CD4-positive, alpha-beta T cell (primary cell): ENCODE measurements at regions not wholly inside any gene's neighbourhood (a gene's known extent, or its start where the extent isn't known, plus 50 kb on each side); places are given as distances from the start of the nearest gene placed in this dataset.

Experiments used
- ATAC-seq: fragments of 200-7000 bp; cut with Tn5 transposase; one replicate; pipeline ENCODE4 v1.10.0; 2022; ENCODE audit warnings: mild to moderate bottlenecking; ENCODE audit not compliant: poor library complexity
- CTCF ChIA-PET: fragments of 350-600 bp; sonication (Branson Sonifier 250); formaldehyde crosslinking; loops from one replicate; lab custom pipeline; 2021; ENCODE audit warnings: antibody characterized with exemption, inconsistent platforms; lab: Charles Lee
- POLR2A ChIA-PET: fragments of 350-600 bp; sonication (Branson Sonifier 250); formaldehyde crosslinking; loops from one replicate; lab custom pipeline; 2021; ENCODE audit warnings: antibody characterized with exemption, inconsistent platforms; lab: Charles Lee
- DNase-seq, 14 experiments: peaks; one replicate each; pipeline ENCODE4 v3.0.0-alpha.2; 2013 to 2020; ENCODE audit warnings: mixed read lengths in 2 of 14
- H3K27ac ChIP-seq, 2 donors: one replicate each; pipeline versions ENCODE4 v1.5.1 to v1.7.0; 2013; ENCODE audit warnings: low read length in 2 of 2, low read depth in 1 of 2, mild to moderate bottlenecking in 1 of 2
- H3K27me3 ChIP-seq, 2 experiments: 1 replicate in 1 of 2; 2 replicates in 1 of 2; pipeline versions ENCODE4 v1.6.1 to v1.7.0; 2013; ENCODE audit warnings: low read length in 2 of 2, control low read depth in 1 of 2, mild to moderate bottlenecking in 1 of 2, moderate library complexity in 1 of 2; ENCODE audit not compliant: insufficient read depth in 2 of 2, control insufficient read depth in 1 of 2
- H3K36me3 ChIP-seq: one replicate; pipeline ENCODE4 v1.6.1; 2013; ENCODE audit warnings: low read length, control low read depth; ENCODE audit not compliant: insufficient read depth
- H3K4me1 ChIP-seq: one replicate; pipeline ENCODE4 v1.6.1; 2013; ENCODE audit warnings: low read length, control low read depth; ENCODE audit not compliant: insufficient read depth
- H3K4me3 ChIP-seq: one replicate; pipeline ENCODE4 v1.5.1; 2013; ENCODE audit warnings: mild to moderate bottlenecking, low read length, moderate library complexity
- H3K9me3 ChIP-seq, 2 experiments: 1 replicate in 1 of 2; 2 replicates in 1 of 2; pipeline versions ENCODE4 v1.6.1 to v1.7.0; 2013; ENCODE audit warnings: low read length in 2 of 2, mild to moderate bottlenecking in 2 of 2, control low read depth in 1 of 2, moderate library complexity in 1 of 2; ENCODE audit not compliant: control insufficient read depth in 1 of 2, insufficient read depth in 1 of 2
- H3K27ac Mint-ChIP-seq: one replicate; pipeline ENCODE4 v1.8.0; 2020; ENCODE audit warnings: mixed read lengths
- H3K27me3 Mint-ChIP-seq: one replicate; pipeline ENCODE4 v1.8.0; 2021; ENCODE audit warnings: mixed read lengths
- H3K36me3 Mint-ChIP-seq: one replicate; pipeline ENCODE4 v1.8.0; 2021; ENCODE audit warnings: low read depth, mixed read lengths
- H3K4me1 Mint-ChIP-seq: one replicate; pipeline ENCODE4 v1.8.0; 2021; ENCODE audit warnings: low read depth, mixed read lengths
- H3K4me3 Mint-ChIP-seq: one replicate; pipeline ENCODE4 v1.8.0; 2020; ENCODE audit warnings: mild to moderate bottlenecking, mixed read lengths
- H3K9me3 Mint-ChIP-seq: one replicate; pipeline ENCODE4 v1.8.0; 2020; ENCODE audit warnings: mixed read lengths
- CTCF ChIP-seq: fragments of 200-600 bp; IDR thresholded peaks from one replicate; pipeline ENCODE4 v1.8.0; 2022; ENCODE audit warnings: antibody characterized with exemption, mild to moderate bottlenecking
- intact Hi-C, 2 experiments: fragments of 100-400 bp; cut with DNase I in 1 of 2; cut with micrococcal nuclease in 1 of 2; formaldehyde crosslinking; loops; one replicate each; pipeline versions ENCODE4 v1.15.1 to v1.9.0; 2023 to 2025; cut with DNase I, micrococcal nuclease

DNA sequence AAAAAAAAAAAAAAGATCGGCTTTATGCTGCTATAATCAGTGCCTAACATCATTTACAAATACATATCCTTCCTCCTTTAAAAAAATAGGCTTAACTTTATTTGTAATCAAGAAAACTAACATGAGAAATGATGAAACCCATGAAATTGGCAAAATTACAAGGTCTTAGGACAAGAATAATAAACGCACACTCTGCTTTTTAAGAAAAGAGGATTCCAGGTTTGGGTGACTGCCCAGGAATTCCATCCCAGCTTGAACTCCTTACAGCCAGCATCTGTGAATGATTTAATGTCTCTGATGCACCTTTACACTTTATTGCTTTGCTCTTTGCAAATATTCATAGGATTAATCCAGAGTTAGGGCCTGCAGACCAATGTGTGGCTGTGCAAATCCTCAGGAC, 196.0 kb downstream of the CBLN1 start:
- ChIA-PET CTCF (interaction anchor here (1.1 kb wide), 1 partner anchor 28 kb away, joined by 3 read pairs; no protein-coding TSS in a partner anchor), POLR2A (no interaction called here)
- Histone ChIP-seq H3K4me3 (no peak overlapping the region), H3K4me1 (no peaks in the 10 kb centered on the region), H3K27me3 (no peaks in the 10 kb centered on the region), H3K9me3 (peaks cover 0 to 12% of the 10 kb centered on the region in 2 experiments), H3K36me3 (no peaks in the 10 kb centered on the region), H3K27ac (no peak overlapping the region)
- no peak for DNase-seq
- ATAC-seq = no peak
- Mint-ChIP-seq H3K9me3 (peaks cover 15% of the 10 kb centered on the region), H3K36me3 (no peaks in the 10 kb centered on the region), H3K27me3 (peaks cover 4% of the 10 kb centered on the region), H3K4me1 (no peaks in the 10 kb centered on the region), H3K27ac (no peak overlapping the region), H3K4me3 (no peak overlapping the region)
- intact Hi-C loops = no loop called here
- no peak for TF ChIP-seq CTCF

- no peak overlapping the region for H3K4me3 ChIP-seq
- peaks cover 18% of the 10 kb centered on the region for H3K9me3 Mint-ChIP-seq
- TF ChIP-seq CTCF = no peak
Measured at GRCh38 chr16:49084628-49085390, 196.8 kb downstream of the CBLN1 start.

DNA sequence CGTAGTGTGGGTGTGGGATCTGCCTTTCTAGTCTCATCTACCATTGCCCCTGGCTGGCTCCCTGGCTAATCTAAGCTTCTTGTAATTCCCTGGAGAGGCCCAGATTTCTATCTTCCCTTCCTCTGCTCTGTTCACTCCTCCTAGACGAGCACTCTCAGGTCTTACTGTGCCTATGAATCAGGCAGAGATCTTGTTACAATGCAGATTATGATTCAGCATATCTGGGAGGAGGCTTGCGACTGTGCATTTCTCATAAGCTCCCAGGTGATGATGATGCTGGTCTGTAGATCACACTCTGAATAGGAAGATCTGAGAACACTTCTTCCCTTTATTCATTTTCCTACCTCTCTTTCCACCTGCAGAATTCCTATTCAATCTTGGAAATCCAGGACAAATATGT, 200.1 kb downstream of the CBLN1 start:
- H3K27ac Mint-ChIP-seq = no peak overlapping the region
- no peaks in the 10 kb centered on the region for H3K36me3 ChIP-seq
- H3K4me3 Mint-ChIP-seq = no peak overlapping the region
- H3K27me3 ChIP-seq = no peaks in the 10 kb centered on the region
- intact Hi-C loops = no loop called here
- ChIA-PET CTCF (no interaction called here), POLR2A (no interaction called here)
- no peak for ATAC-seq
- H3K27me3 Mint-ChIP-seq = peaks cover 4% of the 10 kb centered on the region
- no peaks in the 10 kb centered on the region for H3K36me3 Mint-ChIP-seq
- no peaks in the 10 kb centered on the region for H3K4me1 Mint-ChIP-seq
- H3K9me3 ChIP-seq = peaks cover 0 to 18% of the 10 kb centered on the region in 2 experiments
- H3K4me1 ChIP-seq = no peaks in the 10 kb centered on the region
- H3K4me3 ChIP-seq = no peak overlapping the region
- no peak for DNase-seq
- peaks cover 28% of the 10 kb centered on the region for H3K9me3 Mint-ChIP-seq
- H3K27ac ChIP-seq = no peak overlapping the region
- TF ChIP-seq CTCF = no peak

More at GRCh38 chr16:49084628-49085390, 196.8 kb downstream of the CBLN1 start:
- no peaks in the 10 kb centered on the region for H3K4me1 ChIP-seq
- POLR2A ChIA-PET = no interaction called here
- ATAC-seq = no peak
- Mint-ChIP-seq H3K4me1 (no peaks in the 10 kb centered on the region), H3K4me3 (no peak overlapping the region), H3K27me3 (peaks cover 4% of the 10 kb centered on the region), H3K36me3 (no peaks in the 10 kb centered on the region), H3K27ac (no peak overlapping the region)
- peaks cover 0 to 12% of the 10 kb centered on the region in 2 experiments for H3K9me3 ChIP-seq
- H3K36me3 ChIP-seq = no peaks in the 10 kb centered on the region
- CTCF ChIA-PET = no interaction called here
- H3K27me3 ChIP-seq = no peaks in the 10 kb centered on the region
- DNase-seq = no peak
- intact Hi-C loops = no loop called here
- no peak overlapping the region for H3K27ac ChIP-seq
